NCI-H1417 (cell line): ENCODE measurements at regions not wholly inside any gene's neighbourhood (a gene's known extent, or its start where the extent isn't known, plus 50 kb on each side); places are given as distances from the start of the nearest gene placed in this dataset.
"Not testable (repeated sequence)": the region's sequence is repeated elsewhere in the genome, so short reads cannot be mapped to it uniquely, and the experiment has no call there.

ENCODE experiments used
- DNase-seq, 3 experiments: peaks; one replicate each; lab custom pipeline; 2025; lab: John Stamatoyannopoulos, UW

GRCh38 chr11:71383461-71383860 is 64.7 kb downstream of the DHCR7 start:
- DNase-seq: no peak

- DNase-seq: no peak
Measured at GRCh38 chr11:71381781-71382505, 66.2 kb downstream of the DHCR7 start.

DNA sequence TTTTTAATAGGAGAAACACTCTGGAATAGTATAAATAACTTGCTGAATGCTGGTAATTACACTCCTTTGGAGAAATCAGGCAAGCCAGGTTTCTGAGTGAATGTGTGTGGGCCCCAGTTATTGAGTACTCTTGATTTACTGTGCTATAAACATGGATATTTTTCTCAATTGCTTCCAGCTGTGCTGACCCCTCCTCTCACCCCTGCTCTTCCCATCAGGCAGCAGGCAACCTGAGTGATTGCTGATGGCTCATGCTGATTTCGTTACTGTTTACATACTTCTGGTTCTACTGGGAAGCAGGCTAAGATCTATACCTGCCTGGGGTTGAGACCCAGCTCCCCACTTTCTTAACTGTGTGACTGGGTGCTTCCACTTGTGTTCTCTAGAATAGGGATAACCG is 68.5 kb downstream of the DHCR7 start:
- DNase-seq: peak in 2 of 3 experiments; percentile 78 to 98

DNA sequence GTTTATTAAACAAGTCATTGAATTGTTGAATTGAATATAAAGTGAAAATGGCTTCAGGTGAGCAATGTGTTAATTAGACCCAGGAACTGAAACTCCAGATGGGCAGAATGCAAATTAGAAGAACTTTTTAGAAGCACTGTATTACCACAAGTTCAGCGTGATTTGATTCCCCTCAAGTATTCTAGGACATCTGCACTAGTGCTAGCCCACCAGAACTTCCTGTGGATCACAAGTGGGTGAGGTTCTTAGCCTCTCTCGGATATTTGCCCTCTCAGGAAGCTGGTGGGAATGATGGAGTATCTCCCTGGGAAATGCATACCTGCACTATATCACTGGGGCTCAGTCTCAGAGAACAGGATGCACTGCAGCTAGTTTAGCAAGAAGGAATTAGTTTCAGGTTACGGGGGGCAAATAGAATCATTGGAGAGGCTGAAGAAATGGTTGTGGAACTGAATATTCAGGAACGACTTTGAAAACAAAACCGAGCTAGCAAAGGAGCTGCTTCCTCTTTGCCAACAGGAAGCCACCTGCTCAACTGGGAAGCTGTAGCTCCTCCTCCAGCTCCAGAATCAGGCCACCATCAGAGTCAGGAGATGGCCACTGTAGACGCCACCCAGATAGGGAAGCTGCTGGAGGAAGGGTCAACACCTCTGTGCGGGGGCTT is 74.3 kb downstream of the DHCR7 start:
- no peak for DNase-seq

DNA sequence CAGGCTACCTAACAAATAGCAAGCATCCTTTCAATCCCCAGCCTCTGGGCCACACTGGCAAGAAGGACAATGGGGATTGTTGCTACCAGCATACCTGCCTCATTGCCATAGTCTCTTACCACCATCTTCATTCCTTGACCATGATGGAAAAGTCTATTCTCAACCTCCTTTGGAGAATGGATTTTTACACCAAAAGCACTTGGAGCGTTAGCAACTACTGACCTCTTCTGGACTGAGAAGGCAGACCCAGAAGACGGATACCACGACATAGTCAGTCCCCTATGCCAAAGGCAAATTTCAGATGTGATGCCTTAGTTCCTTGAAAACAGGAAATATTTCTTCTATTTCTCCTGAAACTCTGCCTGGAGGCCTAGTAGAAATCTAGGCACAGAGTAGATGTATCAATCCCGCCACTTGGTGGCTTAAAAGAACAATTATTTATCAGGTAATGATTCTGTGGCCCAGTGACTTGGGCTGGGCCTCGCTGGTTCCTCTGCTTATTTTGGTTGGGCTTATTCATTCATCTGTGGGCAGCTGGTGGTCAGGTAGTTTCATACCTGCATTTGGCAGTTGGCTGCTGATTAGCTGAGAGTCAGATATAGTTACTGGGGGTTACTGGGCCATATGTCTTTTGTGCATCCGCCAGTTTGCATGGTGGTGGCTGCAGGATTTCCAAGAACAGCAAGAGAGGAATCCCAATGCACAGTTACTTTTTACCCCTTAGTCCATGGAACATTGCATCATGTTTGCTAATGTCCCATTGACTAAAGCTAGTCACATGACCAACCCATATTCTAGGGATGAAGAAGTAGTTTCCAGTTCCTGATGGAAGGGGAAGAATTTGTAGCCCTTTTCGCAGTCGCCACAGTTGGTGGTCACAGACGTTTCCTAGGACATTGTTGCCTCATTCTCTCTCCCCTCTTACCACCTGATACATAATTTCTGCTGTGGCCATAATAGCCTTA is 75.2 kb downstream of the DHCR7 start:
- peak in 1 of 3 experiments; percentile 35 for DNase-seq

DNA sequence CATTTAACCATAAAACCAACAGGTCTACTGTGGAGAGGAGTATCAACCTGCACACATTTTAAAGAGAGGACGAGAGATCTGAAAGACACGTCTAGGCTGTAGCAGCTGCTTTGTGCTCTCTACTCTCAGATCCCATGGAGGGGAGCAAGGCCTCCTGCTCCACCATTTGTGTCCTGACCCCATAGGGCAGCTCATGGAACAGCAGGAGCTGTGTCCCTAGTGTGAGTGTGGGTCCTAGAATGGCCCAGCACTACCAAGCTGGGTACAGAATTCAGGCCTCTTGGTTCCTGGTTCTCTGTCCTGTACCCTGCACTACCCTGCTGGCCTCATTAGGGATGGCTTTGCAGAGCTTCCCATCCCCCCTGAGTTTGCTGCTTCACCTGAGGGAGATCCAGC is 76.5 kb downstream of the DHCR7 start:
- DNase-seq: no peak

DNA sequence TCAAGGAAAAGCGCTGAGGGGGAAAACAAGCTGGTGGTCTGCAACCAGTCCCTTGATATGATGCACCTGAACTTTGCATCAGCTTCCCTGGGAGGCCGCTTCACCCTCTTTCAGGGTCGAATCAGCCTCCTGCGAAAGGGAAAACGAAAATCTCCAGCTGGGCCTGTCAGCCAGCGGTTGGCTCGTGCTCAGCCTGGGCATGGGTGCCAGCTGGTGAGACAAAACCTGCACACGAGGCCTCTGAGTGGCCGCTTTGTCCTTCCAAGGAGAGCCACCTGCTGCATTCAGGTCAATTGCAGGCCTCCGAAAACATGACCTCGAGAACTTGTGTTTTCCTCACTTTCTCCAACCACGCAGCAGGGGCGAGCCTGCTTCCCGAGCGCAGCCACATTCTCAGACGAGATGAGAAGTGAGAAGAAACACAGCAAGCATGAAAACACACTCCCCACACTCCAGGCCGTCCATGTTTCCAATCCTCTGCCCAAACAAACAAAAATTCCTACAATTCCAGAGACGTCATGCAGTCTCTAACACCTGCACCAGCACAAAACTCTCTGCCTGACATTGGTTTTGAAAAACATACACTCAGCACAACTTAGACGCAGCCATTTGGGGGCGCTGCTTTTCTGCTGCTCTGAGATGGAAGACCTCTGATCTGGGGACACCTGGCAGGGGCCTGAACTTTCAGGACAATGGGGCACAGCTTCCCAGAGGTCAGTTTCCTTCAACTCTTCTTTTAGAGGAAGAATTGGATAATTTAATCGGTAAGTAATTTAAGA is 77.1 kb downstream of the DHCR7 start:
- no peak for DNase-seq

DNA sequence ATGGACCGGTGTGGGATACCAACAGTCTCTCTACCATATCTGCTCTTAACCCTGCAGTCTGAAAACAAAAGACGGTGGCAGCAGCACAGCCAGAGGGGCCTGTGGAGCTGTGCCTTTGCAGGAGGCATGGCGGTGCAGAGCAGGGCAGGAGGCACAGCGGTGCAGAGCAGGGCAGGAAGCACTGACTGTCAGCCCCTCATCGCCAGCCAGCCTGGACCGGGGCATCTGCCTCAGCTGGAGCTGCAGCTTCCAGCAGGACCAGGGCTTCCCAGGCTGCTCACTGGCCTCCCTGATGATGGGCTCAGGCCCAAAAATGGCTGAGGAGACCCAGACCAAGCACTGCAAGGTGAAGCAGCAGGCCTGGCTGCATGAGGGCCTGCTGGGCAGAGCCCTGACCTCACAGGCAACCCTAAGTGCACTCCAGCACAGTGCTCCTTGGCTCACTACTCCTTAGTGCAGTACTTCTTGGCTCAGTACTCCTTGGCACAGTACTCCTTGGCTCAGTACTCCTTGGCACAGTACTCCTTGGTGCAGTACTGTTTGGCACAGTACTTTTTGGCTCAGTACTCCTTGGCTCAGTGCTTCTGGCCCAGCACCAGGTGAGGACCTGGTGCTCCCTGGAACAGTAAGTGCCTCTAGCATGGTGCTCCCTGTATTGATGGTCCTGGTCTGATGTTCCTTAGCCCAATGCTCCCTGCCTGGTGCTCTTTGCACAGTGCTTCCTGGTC is 78.0 kb downstream of the DHCR7 start:
- DNase-seq: no peak

DNA sequence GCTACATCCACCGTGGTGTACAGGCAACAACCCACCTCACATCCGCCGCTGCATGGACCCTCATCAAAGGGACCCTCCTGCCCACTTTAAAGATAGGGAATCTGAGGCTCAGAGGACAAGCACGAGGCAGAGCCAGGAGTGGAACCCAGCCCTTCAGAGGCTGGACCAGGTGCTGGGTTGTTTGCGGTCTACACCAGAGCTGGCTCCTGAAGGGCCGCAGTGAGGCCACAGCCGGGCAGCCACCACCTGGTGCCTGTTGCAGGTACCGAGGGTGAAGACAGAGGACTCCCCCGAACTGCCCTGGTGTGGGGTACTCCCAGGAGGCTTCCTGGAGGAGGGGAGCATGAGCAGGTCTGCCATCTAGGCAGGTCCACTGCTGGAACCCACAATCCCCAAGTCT is 78.8 kb downstream of the DHCR7 start:
- DNase-seq: no peak

- no peak for DNase-seq
Measured at GRCh38 chr11:71368966-71369365, 79.2 kb downstream of the DHCR7 start.

DNA sequence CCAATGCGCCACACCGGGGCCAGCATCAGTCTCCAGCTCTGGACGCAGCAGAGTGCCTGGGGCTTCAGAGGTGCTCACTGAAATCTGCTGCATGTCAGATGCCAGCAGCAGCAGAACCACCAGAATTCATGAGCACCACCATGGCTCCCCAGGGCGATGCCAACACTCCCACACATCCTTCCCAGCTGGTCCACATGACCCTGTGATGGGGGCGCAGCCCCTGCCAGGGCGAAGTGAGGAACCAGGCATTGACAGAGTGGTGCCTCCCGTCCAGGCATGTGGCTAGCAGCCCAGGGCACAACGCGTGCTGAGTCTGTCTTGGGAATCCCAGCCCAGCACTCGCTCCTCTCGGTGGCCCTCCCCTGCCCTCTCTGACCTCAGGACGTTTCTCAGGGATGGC is 80.4 kb downstream of the DHCR7 start:
- no peak for DNase-seq

- not testable (repeated sequence) for DNase-seq
Measured at GRCh38 chr11:71367276-71367675, 80.9 kb downstream of the DHCR7 start.

DNA sequence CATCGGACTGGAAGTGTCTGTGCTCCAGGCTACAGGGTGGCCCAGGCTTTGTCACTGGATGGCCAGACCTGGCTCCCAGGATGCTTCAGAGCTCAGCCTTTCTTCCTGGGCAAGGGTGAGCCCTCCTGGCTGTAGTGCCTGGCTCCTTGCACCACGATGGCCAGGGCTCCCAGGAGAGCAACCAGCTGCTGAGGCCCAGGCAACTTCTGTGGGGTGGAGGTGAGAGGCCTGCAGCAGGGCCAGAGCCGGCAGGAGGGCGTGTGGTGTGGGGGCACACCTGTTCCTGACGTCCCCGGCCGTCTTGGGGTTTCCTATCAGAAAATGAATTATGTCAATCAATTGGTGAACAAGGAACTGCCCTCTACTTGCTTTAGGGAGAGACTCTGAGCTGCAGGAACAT is 82.1 kb downstream of the DHCR7 start:
- no peak for DNase-seq

DNA sequence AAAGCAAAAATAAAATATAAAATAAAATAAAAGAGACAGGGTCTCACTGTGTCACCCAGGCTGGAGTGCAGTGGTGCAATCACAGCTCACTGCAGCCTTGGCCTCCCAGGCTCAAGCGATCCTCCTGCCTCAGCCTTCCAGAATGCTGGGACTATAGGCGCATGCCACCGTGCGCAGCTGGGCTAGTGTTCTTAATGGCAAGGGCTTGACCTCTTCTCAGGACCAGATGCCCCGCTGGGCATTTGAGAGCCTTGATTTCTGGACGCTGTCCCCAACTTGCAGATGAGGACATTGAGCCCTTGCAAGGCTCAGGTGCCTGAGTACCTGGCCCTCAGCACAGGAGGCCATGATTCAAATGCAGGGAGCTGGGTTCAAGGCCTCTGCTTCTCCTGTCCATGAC is 82.6 kb downstream of the DHCR7 start:
- DNase-seq: no peak

DNA sequence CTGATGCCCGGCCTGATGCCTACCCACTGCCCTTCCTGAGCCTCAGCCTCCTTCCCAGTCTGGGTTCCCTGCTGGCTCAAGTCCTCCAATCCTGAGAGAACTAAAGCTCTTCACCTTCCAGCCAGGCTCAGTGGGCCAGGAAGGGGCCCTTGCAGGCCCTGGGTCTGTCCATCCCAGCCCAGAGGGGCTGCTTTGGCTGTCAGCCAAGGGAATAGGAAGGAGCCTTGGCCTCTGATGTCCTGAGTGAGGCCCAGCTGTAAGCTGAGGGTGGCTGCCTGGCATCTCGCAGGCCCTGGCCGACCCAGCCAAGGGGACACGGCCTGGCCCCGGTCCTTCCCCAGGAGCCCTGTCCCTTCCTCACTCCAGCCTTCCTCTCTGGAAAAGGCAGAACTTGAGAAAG is 83.4 kb downstream of the DHCR7 start:
- DNase-seq: no peak

DNA sequence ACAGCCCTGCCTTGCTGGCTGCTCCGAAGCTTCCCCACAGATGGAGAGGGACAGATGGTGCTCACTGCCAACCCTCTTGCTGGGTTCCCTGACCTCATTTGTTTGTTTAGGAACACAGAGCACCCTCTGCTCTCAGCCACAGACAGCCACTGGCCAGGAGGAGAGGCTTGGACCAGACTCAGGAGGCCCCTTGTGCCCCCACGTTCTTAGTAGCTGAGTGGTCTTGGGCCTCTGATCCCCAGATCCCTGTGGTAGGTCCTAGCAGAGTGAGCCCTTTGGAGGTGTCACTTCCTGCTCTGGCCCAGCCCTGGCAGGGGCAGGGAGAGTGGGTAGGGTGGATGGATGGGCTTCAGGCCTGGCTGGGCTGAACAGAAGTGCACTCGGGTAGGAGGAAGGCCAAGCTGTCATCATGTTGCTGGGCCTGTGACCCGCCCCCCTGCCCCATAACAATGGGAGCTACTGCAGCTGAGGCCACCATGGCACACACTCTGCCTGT is 84.0 kb downstream of the DHCR7 start:
- DNase-seq: peak in 1 of 3 experiments; percentile 16

GRCh38 chr11:71363721-71364120 is 84.5 kb downstream of the DHCR7 start:
- no peak for DNase-seq

DNA sequence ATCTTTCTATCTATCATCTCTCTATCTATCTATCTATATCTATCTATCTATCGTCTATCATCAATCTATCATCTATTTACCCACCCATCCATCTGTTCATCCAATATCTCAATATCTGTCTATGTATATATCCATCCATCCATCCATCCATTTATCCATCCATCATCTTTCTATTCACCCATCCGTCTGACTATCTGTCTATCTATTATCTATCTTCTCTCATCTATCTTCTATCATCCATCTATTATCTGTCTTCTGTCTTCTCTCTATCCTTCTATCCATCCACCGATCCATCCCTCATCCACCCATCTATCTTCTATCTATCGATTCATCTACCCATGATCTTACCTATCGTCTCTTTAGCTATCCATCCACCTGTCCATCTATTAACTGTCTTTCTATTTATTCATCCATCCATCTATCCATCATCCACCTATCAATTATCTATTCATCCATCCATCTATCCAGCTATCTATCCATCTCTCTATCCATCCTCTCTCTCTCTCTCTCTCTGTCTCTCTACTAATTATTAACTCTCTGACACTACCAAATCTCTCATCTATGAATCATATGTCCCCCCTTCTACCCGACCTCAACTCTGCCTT is 89.1 kb downstream of the DHCR7 start:
- no peak for DNase-seq

- DNase-seq: no peak
Measured at GRCh38 chr11:71358122-71358728, 90.0 kb downstream of the DHCR7 start.

DNA sequence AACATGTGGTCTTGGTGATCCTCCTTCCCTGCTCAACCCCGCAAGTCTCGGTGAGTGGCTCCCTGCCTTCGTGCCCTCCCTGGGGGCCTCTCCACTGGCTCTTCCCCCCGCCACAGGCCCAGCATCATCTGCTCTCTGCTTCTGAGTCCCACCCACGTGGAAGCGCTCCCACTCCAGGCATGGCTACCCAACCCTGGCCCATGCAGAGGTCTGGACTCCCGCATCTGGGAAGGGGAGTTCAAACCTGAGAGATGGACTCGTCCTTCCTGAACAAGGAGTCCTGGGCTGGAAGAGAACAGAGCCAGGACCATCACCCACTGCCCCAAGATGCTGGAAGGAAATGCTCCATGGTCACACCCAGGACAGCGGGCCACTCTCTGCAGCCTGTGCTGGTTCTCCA is 90.8 kb downstream of the DHCR7 start:
- no peak for DNase-seq
